ENCODE measurements at regions not wholly inside any gene's neighbourhood (a gene's known extent, or its start where the extent isn't known, plus 50 kb on each side); places are given as distances from the start of the nearest gene placed in this dataset.

DNA sequence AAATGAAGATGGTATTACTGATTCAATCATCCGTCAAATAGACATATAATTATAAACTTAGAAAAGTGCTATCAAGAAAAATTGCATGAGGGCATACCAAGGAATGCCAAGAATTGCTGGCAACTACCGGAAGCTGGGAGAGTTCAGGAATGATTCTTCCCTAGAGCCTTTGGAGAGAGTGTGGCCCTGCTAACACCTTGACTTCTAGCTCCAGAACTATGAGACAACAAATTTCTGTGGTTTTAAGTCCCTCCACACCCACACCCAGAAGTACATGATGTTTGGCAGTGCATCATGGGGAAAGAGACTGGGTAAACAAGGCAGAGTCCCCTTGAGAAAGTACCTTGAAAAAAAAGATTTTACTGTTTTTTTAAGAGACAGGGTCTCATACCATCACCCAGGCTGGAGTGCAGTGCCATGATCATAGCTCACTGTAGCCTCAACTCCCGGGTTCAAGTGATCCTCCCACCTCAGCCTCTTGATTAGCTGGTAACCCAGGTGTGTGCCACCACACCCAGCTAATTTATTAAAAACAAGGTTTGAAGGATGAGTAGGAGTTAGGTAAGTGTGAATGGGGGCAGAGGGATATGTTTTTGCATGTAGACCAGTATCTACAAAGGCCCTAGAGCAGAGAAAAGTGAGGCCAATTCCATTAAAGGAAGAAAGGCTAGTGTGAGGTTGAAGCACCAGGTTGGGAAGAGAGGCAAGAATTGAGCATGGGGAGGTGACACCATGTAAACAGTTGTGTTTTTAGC, 53.1 kb downstream of the GSX2 start:
- DNase-seq = no peak

- DNase-seq = no peak
Measured at GRCh38 chr4:54155936-54156335, 56.0 kb downstream of the GSX2 start.

GRCh38 chr4:54157606-54158005, 57.6 kb downstream of the GSX2 start:
- DNase-seq = peak; percentile 32 to 35

GRCh38 chr4:54159543-54159942, 59.6 kb downstream of the GSX2 start:
- no peak for DNase-seq

GRCh38 chr4:54165011-54165410, 64.1 kb upstream of the PDGFRA start:
- no peak for DNase-seq

DNA sequence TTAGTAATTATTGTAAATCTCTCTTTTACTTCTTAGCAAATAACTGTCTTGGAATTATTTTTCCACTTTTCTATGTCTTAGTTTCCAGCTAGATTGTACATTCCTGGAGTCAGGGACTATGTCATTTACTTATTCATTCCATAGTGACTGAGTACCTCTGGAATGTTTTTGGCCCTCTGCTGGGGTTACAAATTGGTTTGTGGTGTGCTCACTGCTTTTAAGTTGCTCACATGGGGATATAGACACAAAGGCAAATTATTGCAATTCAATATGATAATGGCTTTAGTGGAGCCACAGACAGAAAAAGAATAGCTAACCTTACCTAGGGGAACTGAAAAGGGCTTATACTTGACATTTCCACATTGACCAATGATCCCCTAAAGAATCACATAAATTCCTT, 63.7 kb upstream of the PDGFRA start:
- no peak for DNase-seq

- no peak for DNase-seq
Measured at GRCh38 chr4:54167508-54167907, 61.6 kb upstream of the PDGFRA start.

- peak in 1 of 2 donors; percentile 8 for DNase-seq
Measured at GRCh38 chr4:54169176-54169575, 59.9 kb upstream of the PDGFRA start.

DNA sequence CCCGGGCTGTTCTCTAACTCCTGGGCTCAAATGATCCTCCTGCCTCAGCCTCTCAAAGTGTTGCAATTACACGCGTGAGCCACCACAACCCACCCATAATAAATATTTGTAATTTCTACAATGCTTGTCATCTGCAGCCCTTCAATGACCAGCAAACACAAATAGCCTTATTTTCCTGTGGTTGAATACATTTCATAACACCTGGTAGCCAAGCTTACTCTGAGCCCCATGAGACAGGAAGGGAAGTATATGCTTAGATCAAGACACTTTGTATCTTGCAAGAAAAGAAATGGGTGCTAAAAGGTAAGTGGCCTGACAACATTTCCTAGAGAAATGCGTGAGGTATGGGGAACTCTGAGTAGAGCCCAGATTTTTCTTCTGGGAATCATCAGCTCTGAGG, 56.9 kb upstream of the PDGFRA start:
- no peak for DNase-seq

- DNase-seq = no peak
Measured at GRCh38 chr4:54173281-54173912, 55.7 kb upstream of the PDGFRA start.

DNA sequence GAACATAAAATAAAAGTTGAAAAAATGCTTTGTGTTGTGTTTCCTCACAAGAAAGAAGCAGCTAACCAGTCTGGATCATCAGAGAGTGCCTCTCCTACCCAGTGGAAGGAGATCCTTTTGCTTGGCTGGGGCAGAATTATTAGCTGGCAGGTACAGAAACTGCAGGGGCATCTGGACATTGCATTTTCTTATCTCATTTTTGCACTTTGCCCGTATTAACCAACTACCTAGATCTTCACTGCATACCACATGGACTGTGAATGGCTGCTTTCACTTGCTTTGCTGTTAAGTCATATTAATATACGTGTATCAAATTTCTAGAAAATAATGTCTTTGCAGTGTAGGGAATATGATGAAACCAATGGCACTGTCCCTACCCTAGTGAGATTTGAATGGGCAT, 52.9 kb upstream of the PDGFRA start:
- DNase-seq = no peak

Measured in inflammatory macrophage treated with lipopolysaccharide for 1 hour (primary cell).